ENCODE measurements at regions not wholly inside any gene's neighbourhood (a gene's known extent, or its start where the extent isn't known, plus 50 kb on each side); places are given as distances from the start of the nearest gene placed in this dataset.
"Not testable (repeated sequence)": the region's sequence is repeated elsewhere in the genome, so short reads cannot be mapped to it uniquely, and the experiment has no call there.

GRCh38 chr3:184455991-184456390, 76.1 kb downstream of the CHRD start:
- no peak overlapping the region for H3K27ac ChIP-seq
- intact Hi-C loops (cut with DNase I; ENCODE audit: low total_unique reads): no loop called here

GRCh38 chr3:184456476-184456875, 76.6 kb downstream of the CHRD start:
- H3K4me1 ChIP-seq: no peaks in the 10 kb centered on the region
- no peak overlapping the region for H3K4me3 ChIP-seq
- peaks cover 0 to 6% (median 0%) of the 10 kb centered on the region in 8 donors for H3K9me3 ChIP-seq
- no peaks in the 10 kb centered on the region for H3K27me3 ChIP-seq (replicated peaks in 1 of 7)
- no peak overlapping the region for H3K27ac ChIP-seq
- DNase-seq: no peak
- 52 to 78% (median 68%) methylated on average over 4 of the region's 4 CpGs for WGBS, 5 donors
- TF ChIP-seq CTCF (IDR thresholded peaks at IDR 0.05 in 8 of 11, conservative IDR thresholded peaks at IDR 0.05 in 3 of 11): no peak
- TF ChIP-seq POLR2A (IDR thresholded peaks at IDR 0.05): no peak
- no peak for TF ChIP-seq POLR2AphosphoS5 (IDR thresholded peaks at IDR 0.05)
- H3K36me3 ChIP-seq: no peaks in the 10 kb centered on the region
- intact Hi-C loops (cut with DNase I; ENCODE audit: low total_unique reads): no loop called here

More at GRCh38 chr3:184455991-184456390, 76.1 kb downstream of the CHRD start:
- Histone ChIP-seq H3K27me3 (replicated peaks in 1 of 7) (no peaks in the 10 kb centered on the region), H3K36me3 (no peaks in the 10 kb centered on the region), H3K9me3 (peaks cover 0 to 6% (median 0%) of the 10 kb centered on the region in 8 donors), H3K4me3 (no peak overlapping the region), H3K4me1 (no peaks in the 10 kb centered on the region)
- TF ChIP-seq POLR2AphosphoS5 (IDR thresholded peaks at IDR 0.05) (no peak), CTCF (IDR thresholded peaks at IDR 0.05 in 8 of 11, conservative IDR thresholded peaks at IDR 0.05 in 3 of 11) (no peak), POLR2A (IDR thresholded peaks at IDR 0.05) (no peak)
- no peak for DNase-seq
- 67 to 87% (median 77%) methylated on average over 3 of the region's 3 CpGs for WGBS, 5 donors

DNA sequence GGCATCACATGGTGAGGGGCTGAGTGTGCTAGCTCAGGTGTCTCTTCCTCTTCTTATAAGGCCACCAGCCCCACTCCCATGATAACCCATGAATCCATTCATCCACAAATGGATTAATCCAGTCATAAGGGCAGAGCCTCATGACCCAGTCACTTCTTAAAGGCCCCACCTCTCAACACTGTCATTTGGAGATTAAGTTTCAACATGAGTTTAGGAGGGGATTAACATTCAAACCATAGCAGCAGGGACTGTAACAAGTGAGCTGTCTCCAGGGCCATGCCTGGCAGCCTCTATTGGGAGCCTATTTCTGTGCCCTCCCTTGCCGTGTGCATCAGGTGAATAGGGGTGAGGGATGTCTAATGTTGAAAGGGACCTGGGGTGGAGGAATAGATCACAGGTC, 77.5 kb downstream of the CHRD start:
- intact Hi-C loops (cut with DNase I; ENCODE audit: low total_unique reads): no loop called here
- DNase-seq: no peak
- Histone ChIP-seq H3K27me3 (replicated peaks in 1 of 7) (no peaks in the 10 kb centered on the region), H3K4me1 (no peaks in the 10 kb centered on the region), H3K4me3 (no peak overlapping the region), H3K9me3 (peaks cover 0 to 6% (median 0%) of the 10 kb centered on the region in 8 donors), H3K36me3 (no peaks in the 10 kb centered on the region), H3K27ac (no peak overlapping the region)
- TF ChIP-seq POLR2A (IDR thresholded peaks at IDR 0.05) (no peak), POLR2AphosphoS5 (IDR thresholded peaks at IDR 0.05) (no peak), CTCF (IDR thresholded peaks at IDR 0.05 in 8 of 11, conservative IDR thresholded peaks at IDR 0.05 in 3 of 11) (no peak)
- WGBS, 5 donors: 91 to 100% (median 94%) methylated on average over 1 of the region's 1 CpG

DNA sequence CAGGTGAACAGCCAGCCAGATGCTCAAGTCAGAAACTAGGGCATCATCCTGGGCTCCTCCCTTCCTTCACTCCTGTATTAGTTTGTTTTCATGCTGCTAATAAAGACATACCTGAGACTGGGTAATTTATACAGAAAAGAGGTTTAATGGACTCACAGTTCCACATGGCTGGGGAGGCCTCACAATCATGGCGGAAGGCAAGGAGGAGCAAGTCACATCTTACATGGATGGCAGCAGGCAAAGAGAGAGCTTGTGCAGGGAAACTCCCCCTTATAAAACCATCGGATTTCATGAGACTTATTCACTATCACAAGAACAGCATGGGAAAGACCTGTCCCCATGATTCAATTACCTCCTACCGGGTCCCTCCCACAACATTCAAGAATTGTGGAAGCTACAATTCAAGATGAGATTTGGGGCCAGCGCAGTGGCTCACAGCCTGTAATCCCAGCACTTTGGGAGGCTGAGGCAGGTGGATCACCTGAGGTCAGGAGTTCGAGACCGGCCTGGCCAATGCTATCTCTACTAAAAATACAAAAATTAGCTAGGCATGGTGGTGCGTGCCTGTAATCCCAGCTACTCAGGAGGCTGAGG, 78.0 kb downstream of the CHRD start:
- not testable (repeated sequence) for DNase-seq
- 90 to 98% (median 95%) methylated on average over 7 of the region's 7 CpGs for WGBS, 5 donors

GRCh38 chr3:184459355-184459754, 79.5 kb downstream of the CHRD start:
- TF ChIP-seq CTCF (IDR thresholded peaks at IDR 0.05 in 8 of 11, conservative IDR thresholded peaks at IDR 0.05 in 3 of 11): no peak
- TF ChIP-seq POLR2AphosphoS5 (IDR thresholded peaks at IDR 0.05): peak in 1 of 3 donors; percentile 39
- TF ChIP-seq POLR2A (IDR thresholded peaks at IDR 0.05): no peak
- Histone ChIP-seq H3K36me3 (no peaks in the 10 kb centered on the region), H3K4me3 (no peak overlapping the region), H3K4me1 (no peaks in the 10 kb centered on the region), H3K27me3 (replicated peaks in 1 of 7) (no peaks in the 10 kb centered on the region), H3K9me3 (peaks cover 0 to 6% (median 0%) of the 10 kb centered on the region in 8 donors), H3K27ac (peak overlapping the region in 2 of 8 donors; percentile 38 to 39)
- intact Hi-C loops (cut with DNase I; ENCODE audit: low total_unique reads): no loop called here
- 57 to 75% (median 68%) methylated on average over 4 of the region's 4 CpGs for WGBS, 5 donors
- no peak for DNase-seq

More for the DNA sequence above, 78.0 kb downstream of the CHRD start:
- intact Hi-C loops (cut with DNase I; ENCODE audit: low total_unique reads); H3K9me3 ChIP-seq; H3K4me3 ChIP-seq; H3K27me3 ChIP-seq (replicated peaks in 1 of 7); H3K4me1 ChIP-seq; H3K36me3 ChIP-seq; H3K27ac ChIP-seq: not testable (repeated sequence)

Data from spleen (tissue), 11 donors.